ENCODE measurements at regions not wholly inside any gene's neighbourhood (a gene's known extent, or its start where the extent isn't known, plus 50 kb on each side); places are given as distances from the start of the nearest gene placed in this dataset.
"Not testable (repeated sequence)": the region's sequence is repeated elsewhere in the genome, so short reads cannot be mapped to it uniquely, and the experiment has no call there.

- no peak for DNase-seq
Observed at GRCh38 chr12:131321988-131322387, 368.3 kb downstream of the ADGRD1 start.

GRCh38 chr12:131322460-131322859 is 368.8 kb downstream of the ADGRD1 start:
- not testable (repeated sequence) for DNase-seq

- DNase-seq, result no peak
Observed at GRCh38 chr12:131323879-131324278, 370.2 kb downstream of the ADGRD1 start.

GRCh38 chr12:131327521-131328488 is 374.1 kb downstream of the ADGRD1 start:
- no peak for DNase-seq

- DNase-seq, result not testable (repeated sequence)
Observed at GRCh38 chr12:131328861-131329845, 375.4 kb downstream of the ADGRD1 start.

GRCh38 chr12:131330106-131330815 is 376.6 kb downstream of the ADGRD1 start:
- DNase-seq, result no peak

GRCh38 chr12:131331148-131331750 is 377.5 kb downstream of the ADGRD1 start:
- DNase-seq, result no peak

GRCh38 chr12:131332224-131332623 is 378.5 kb downstream of the ADGRD1 start:
- DNase-seq, result no peak

GRCh38 chr12:131333136-131333535 is 377.8 kb upstream of the SFSWAP start:
- DNase-seq, result no peak

GRCh38 chr12:131333621-131334440 is 377.1 kb upstream of the SFSWAP start:
- no peak for DNase-seq

GRCh38 chr12:131334835-131335234 is 376.1 kb upstream of the SFSWAP start:
- no peak for DNase-seq

GRCh38 chr12:131335456-131335855 is 375.4 kb upstream of the SFSWAP start:
- no peak for DNase-seq

- DNase-seq, result not testable (repeated sequence)
Observed at GRCh38 chr12:131337861-131338260, 373.0 kb upstream of the SFSWAP start.

- DNase-seq, result no peak
Observed at GRCh38 chr12:131340616-131341210, 370.2 kb upstream of the SFSWAP start.

- not testable (repeated sequence) for DNase-seq
Observed at GRCh38 chr12:131341608-131342007, 369.3 kb upstream of the SFSWAP start.

- DNase-seq, result not testable (repeated sequence)
Observed at GRCh38 chr12:131343436-131343835, 367.5 kb upstream of the SFSWAP start.

- DNase-seq, result not testable (repeated sequence)
Observed at GRCh38 chr12:131344715-131345520, 366.0 kb upstream of the SFSWAP start.

GRCh38 chr12:131345521-131346436 is 365.1 kb upstream of the SFSWAP start:
- no peak for DNase-seq
